HCT116 (cell line): ENCODE measurements at regions not wholly inside any gene's neighbourhood (a gene's known extent, or its start where the extent isn't known, plus 50 kb on each side); places are given as distances from the start of the nearest gene placed in this dataset.

ENCODE experiments used
- ATAC-seq: fragments of 200-7000 bp; cut with Tn5 transposase; 2 replicates; pipeline ENCODE4 v1.9.1; 2020; ENCODE audit warnings: mild to moderate bottlenecking, moderate library complexity
- BruUV-seq: library from RNA; stranded (reverse); fragments of 400-500 nt; replicated peaks from 2 replicates; lab custom pipeline; 2021; lab: Mats Ljungman, UMichigan
- CTCF ChIA-PET: fragments of 300-600 bp; sonication (Branson Sonifier 250); formaldehyde crosslinking; loops from one replicate; lab custom pipeline; 2021; ENCODE audit warnings: antibody characterized with exemption; lab: Charles Lee
- POLR2A ChIA-PET: fragments of 300-600, 350-600 bp; sonication (Branson Sonifier 250); formaldehyde crosslinking; loops from one replicate; lab custom pipeline; 2021; ENCODE audit warnings: antibody characterized with exemption; lab: Charles Lee
- RAD21 ChIA-PET, 2 experiments: fragments of 300-600 bp; sonication (Branson Sonifier 250); formaldehyde crosslinking; loops; one replicate each; lab custom pipeline; 2023; ENCODE audit warnings: low total read pairs in 2 of 2; ENCODE audit not compliant: uncharacterized antibody in 2 of 2, unreplicated experiment in 2 of 2, low non-redundant PET in 1 of 2; lab: Charles Lee
- DNase-seq: peaks from one replicate; pipeline ENCODE4 v3.0.0-alpha.2; 2010; ENCODE audit warnings: low read depth, low spot score
- H2AFZ ChIP-seq: fragments of 200-600 bp; shearing (Covaris generic), sonication (generic); 2 replicates; pipeline ENCODE4 v1.6.1; 2017; ENCODE audit warnings: low read depth, mixed run types, mixed read lengths, antibody characterized with exemption, low read length; ENCODE audit not compliant: poor library complexity, severe bottlenecking
- H3K27ac ChIP-seq: 2 replicates; pipeline ENCODE4 v1.5.1; 2012; ENCODE audit warnings: low read depth, low read length
- H3K27me3 ChIP-seq: fragments of 200-600 bp; sonication (generic); 2 replicates; pipeline ENCODE4 v1.6.1; 2016; ENCODE audit warnings: mixed run types, low read length, mixed read lengths; ENCODE audit not compliant: insufficient read depth
- H3K36me3 ChIP-seq, 2 experiments: fragments of 200-500 bp in 1 of 2; fragments of 200-600 bp in 1 of 2; sonication (Bioruptor generic) in 1 of 2; sonication (generic) in 1 of 2; 2 replicates each; pipeline versions ENCODE4 v1.5.1 to v1.6.1; 2014 to 2016; ENCODE audit warnings: low read length in 2 of 2, inconsistent platforms in 1 of 2, mixed read lengths in 1 of 2, mixed run types in 1 of 2; ENCODE audit not compliant: insufficient read depth in 2 of 2, control insufficient read depth in 1 of 2
- H3K4me1 ChIP-seq, 2 experiments: fragments of 200-600 bp in 1 of 2; sonication (generic) in 1 of 2; 2 replicates each; pipeline versions ENCODE4 v1.5.1 to v1.6.1; 2012 to 2017; ENCODE audit warnings: low read length in 2 of 2, inconsistent platforms in 1 of 2, mild to moderate bottlenecking in 1 of 2, mixed read lengths in 1 of 2, mixed run types in 1 of 2, moderate library complexity in 1 of 2; ENCODE audit not compliant: insufficient read depth in 2 of 2, control insufficient read depth in 1 of 2
- H3K4me2 ChIP-seq: fragments of 200-600 bp; sonication (generic); 2 replicates; pipeline ENCODE4 v1.6.1; 2017; ENCODE audit warnings: mixed run types, low read length, mixed read lengths
- H3K4me3 ChIP-seq, 2 experiments: fragments of 200-600 bp in 1 of 2; sonication (generic) in 1 of 2; replicated peaks in 1 of 2; 2 replicates each; pipeline ENCODE4 v1.5.1; 2011 to 2016; ENCODE audit warnings: low read length in 2 of 2, control low read depth in 1 of 2, low read depth in 1 of 2, mild to moderate bottlenecking in 1 of 2, mixed read lengths in 1 of 2, mixed run types in 1 of 2
- H3K79me2 ChIP-seq: fragments of 200-600 bp; sonication (generic); 2 replicates; pipeline ENCODE4 v1.6.1; 2017; ENCODE audit warnings: mild to moderate bottlenecking, mixed run types, low read length, moderate library complexity, mixed read lengths; ENCODE audit not compliant: insufficient read depth
- H3K9ac ChIP-seq: fragments of 200-600 bp; sonication (generic); 2 replicates; pipeline ENCODE4 v1.6.1; 2016; ENCODE audit warnings: low read length, mixed read lengths
- H3K9me2 ChIP-seq: fragments of 200-600 bp; sonication (generic), shearing (Covaris generic); 2 replicates; pipeline ENCODE4 v1.6.1; 2017; ENCODE audit warnings: mixed run types, mild to moderate bottlenecking, moderate library complexity; ENCODE audit not compliant: insufficient read depth
- H3K9me3 ChIP-seq, 2 experiments: fragments of 200-500 bp in 1 of 2; fragments of 200-600 bp in 1 of 2; sonication (Bioruptor generic) in 1 of 2; sonication (generic) in 1 of 2; 2 replicates each; pipeline ENCODE4 v1.6.1; 2014 to 2017; ENCODE audit warnings: low read length in 2 of 2, mixed read lengths in 2 of 2, inconsistent platforms in 1 of 2, low read depth in 1 of 2, mild to moderate bottlenecking in 1 of 2, mixed run types in 1 of 2, moderate library complexity in 1 of 2; ENCODE audit not compliant: control insufficient read depth in 1 of 2, insufficient read depth in 1 of 2
- H4K20me1 ChIP-seq: fragments of 200-600 bp; sonication (generic), shearing (Covaris generic); 2 replicates; pipeline ENCODE4 v1.6.1; 2017; ENCODE audit warnings: mixed run types, mild to moderate bottlenecking, moderate library complexity; ENCODE audit not compliant: insufficient read depth
- CEBPB ChIP-seq: IDR thresholded peaks from 2 replicates; pipeline ENCODE4 v1.6.1; 2012; ENCODE audit warnings: low read depth
- CTCF ChIP-seq, 3 experiments: fragments of 200-600 bp in 1 of 3; sonication (generic) in 1 of 3; IDR thresholded peaks in 2 of 3; conservative IDR thresholded peaks in 1 of 3; 2 replicates each; pipeline ENCODE4 v1.5.1; 2012 to 2017; ENCODE audit warnings: low read depth in 2 of 3, low read length in 2 of 3, antibody characterized with exemption in 1 of 3, borderline replicate concordance in 1 of 3, control low read depth in 1 of 3, mild to moderate bottlenecking in 1 of 3, mixed read lengths in 1 of 3, mixed run types in 1 of 3, moderate library complexity in 1 of 3; ENCODE audit not compliant: insufficient read depth in 1 of 3
- EGR1 ChIP-seq: IDR thresholded peaks from 2 replicates; pipeline ENCODE4 v1.6.1; 2012; ENCODE audit warnings: low read depth
- ELF1 ChIP-seq: IDR thresholded peaks from 2 replicates; pipeline ENCODE4 v1.6.1; 2012; ENCODE audit warnings: low read depth, borderline replicate concordance
- EZH2 ChIP-seq: fragments of 200-600 bp; sonication (generic); IDR thresholded peaks from 2 replicates; pipeline ENCODE4 v1.6.1; 2017; ENCODE audit warnings: antibody characterized with exemption, mixed run types
- EZH2phosphoT487 ChIP-seq: fragments of 200-600 bp; IDR thresholded peaks from 2 replicates; pipeline ENCODE4 v1.6.1; 2018; ENCODE audit warnings: antibody characterized with exemption, borderline replicate concordance
- MAX ChIP-seq: IDR thresholded peaks from 2 replicates; pipeline ENCODE4 v1.6.1; 2012
- POLR2A ChIP-seq: IDR thresholded peaks from 2 replicates; pipeline ENCODE4 v1.7.0; 2011; ENCODE audit warnings: borderline replicate concordance; ENCODE audit not compliant: insufficient read depth, insufficient read length; ENCODE audit errors: extremely low read depth
- RAD21 ChIP-seq: IDR thresholded peaks from 2 replicates; pipeline ENCODE4 v1.6.1; 2012; ENCODE audit warnings: low read depth, mild to moderate bottlenecking
- REST ChIP-seq: IDR thresholded peaks from 2 replicates; pipeline ENCODE4 v1.6.1; 2012; ENCODE audit warnings: low read depth
- SIN3A ChIP-seq: IDR thresholded peaks from 2 replicates; pipeline ENCODE4 v1.6.1; 2012; ENCODE audit warnings: low read depth
- SP1 ChIP-seq: IDR thresholded peaks from 2 replicates; pipeline ENCODE4 v1.6.1; 2012; ENCODE audit warnings: low read depth
- SRF ChIP-seq: IDR thresholded peaks from 2 replicates; pipeline ENCODE4 v1.6.1; 2012; ENCODE audit warnings: low read depth
- TCF7L2 ChIP-seq: IDR thresholded peaks from 2 replicates; pipeline ENCODE4 v1.7.0; 2011; ENCODE audit warnings: borderline replicate concordance, inconsistent platforms; ENCODE audit not compliant: insufficient read depth, insufficient read length; ENCODE audit errors: extremely low read depth
- YY1 ChIP-seq: IDR thresholded peaks from 2 replicates; pipeline ENCODE4 v1.6.1; 2011; ENCODE audit warnings: low read length, low read depth, moderate library complexity, mild to moderate bottlenecking; ENCODE audit not compliant: insufficient replicate concordance; ENCODE audit errors: extremely low read depth
- ZNF274 ChIP-seq: fragments of 200-500 bp; sonication (Bioruptor generic); IDR thresholded peaks from 2 replicates; pipeline ENCODE4 v1.6.1; 2014; ENCODE audit warnings: mild to moderate bottlenecking, low read depth, low read length, inconsistent platforms
- intact Hi-C: fragments of 100-400 bp; cut with micrococcal nuclease; formaldehyde crosslinking; loops from 2 replicates; pipeline ENCODE4 v1.10.0; 2022
- TF ChIP-seq, protein P1 (sequence below): IDR thresholded peaks from 2 replicates; pipeline ENCODE4 v1.6.1; 2011; ENCODE audit warnings: mild to moderate bottlenecking, low read length, moderate library complexity; ENCODE audit not compliant: insufficient replicate concordance; ENCODE audit errors: extremely low read depth

GRCh38 chr5:145347026-145347616, 488.0 kb downstream of the PRELID2 start:
- Histone ChIP-seq H2AFZ (no peak overlapping the region), H3K9ac (no peak overlapping the region), H3K27me3 (no peaks in the 10 kb centered on the region), H3K36me3 (no peaks in the 10 kb centered on the region), H3K4me2 (no peak overlapping the region), H3K4me3 (no peak overlapping the region), H3K9me2 (no peaks in the 10 kb centered on the region), H3K27ac (no peak overlapping the region), H3K9me3 (no peaks in the 10 kb centered on the region), H3K79me2 (no peaks in the 10 kb centered on the region), H4K20me1 (no peaks in the 10 kb centered on the region), H3K4me1 (peaks cover 0 to under 1% of the 10 kb centered on the region in 2 experiments; a peak in 1 of 4 replicates)
- RAD21 ChIA-PET, result no interaction called here
- ATAC-seq (peak; percentile 97), DNase-seq (peak; percentile 23)
- intact Hi-C loops, result loop anchor here (10.0 kb wide), 1 partner anchor 708 kb away; no protein-coding TSS in a partner anchor
- no TSS peak for BruUV-seq
- POLR2A ChIA-PET, result no interaction called here
- CTCF ChIA-PET, result interaction anchor here (0.7 to 1.4 kb wide), 6 partner anchors 15 to 1143 kb away, joined by 3 to 6 read pairs (median 3); no protein-coding TSS in a partner anchor
- TF ChIP-seq CTCF (IDR thresholded peaks at IDR 0.05 in 2 of 3, conservative IDR thresholded peaks at IDR 0.05 in 1 of 3; ENCODE audit: borderline replicate concordance in 1 of 3, insufficient read depth in 1 of 3, low read depth in 2 of 3, low read length in 2 of 3) (peak; percentile 37 to 73 (median 63); a peak in 5 of 6 replicates), EZH2phosphoT487 (no peak), REST (no peak), SRF (no peak), MAX (no peak), EZH2 (no peak), TCF7L2 (no peak), SIN3A (no peak), SP1 (no peak), ELF1 (no peak), EGR1 (no peak), RAD21 (peak; percentile 60), YY1 (peak; percentile 18), POLR2A (no peak), ZNF274 (no peak), CEBPB (no peak)
- TF ChIP-seq, protein P1, sequence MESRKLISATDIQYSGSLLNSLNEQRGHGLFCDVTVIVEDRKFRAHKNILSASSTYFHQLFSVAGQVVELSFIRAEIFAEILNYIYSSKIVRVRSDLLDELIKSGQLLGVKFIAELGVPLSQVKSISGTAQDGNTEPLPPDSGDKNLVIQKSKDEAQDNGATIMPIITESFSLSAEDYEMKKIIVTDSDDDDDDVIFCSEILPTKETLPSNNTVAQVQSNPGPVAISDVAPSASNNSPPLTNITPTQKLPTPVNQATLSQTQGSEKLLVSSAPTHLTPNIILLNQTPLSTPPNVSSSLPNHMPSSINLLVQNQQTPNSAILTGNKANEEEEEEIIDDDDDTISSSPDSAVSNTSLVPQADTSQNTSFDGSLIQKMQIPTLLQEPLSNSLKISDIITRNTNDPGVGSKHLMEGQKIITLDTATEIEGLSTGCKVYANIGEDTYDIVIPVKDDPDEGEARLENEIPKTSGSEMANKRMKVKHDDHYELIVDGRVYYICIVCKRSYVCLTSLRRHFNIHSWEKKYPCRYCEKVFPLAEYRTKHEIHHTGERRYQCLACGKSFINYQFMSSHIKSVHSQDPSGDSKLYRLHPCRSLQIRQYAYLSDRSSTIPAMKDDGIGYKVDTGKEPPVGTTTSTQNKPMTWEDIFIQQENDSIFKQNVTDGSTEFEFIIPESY, result no peak
